Fibroblast of lung (primary cell): ENCODE measurements at regions not wholly inside any gene's neighbourhood (a gene's known extent, or its start where the extent isn't known, plus 50 kb on each side); places are given as distances from the start of the nearest gene placed in this dataset.

ENCODE experiments used
- DNase-seq, 2 donors: peaks; one replicate each; pipeline versions ENCODE4 v3.0.0 to v3.0.0-alpha.2; 2010; ENCODE audit warnings: low read depth in 2 of 2
- H2AFZ ChIP-seq: 2 replicates; pipeline ENCODE4 v1.5.1; 2012; ENCODE audit warnings: low read length, control low read depth, inconsistent platforms
- H3K27ac ChIP-seq: 2 replicates; pipeline ENCODE4 v1.5.1; 2011; ENCODE audit warnings: low read length, control low read depth; ENCODE audit not compliant: insufficient read depth
- H3K27me3 ChIP-seq: 2 replicates; pipeline ENCODE4 v1.5.1; 2011; ENCODE audit warnings: mild to moderate bottlenecking, low read length; ENCODE audit not compliant: control insufficient read depth, insufficient read depth
- H3K36me3 ChIP-seq: 2 replicates; pipeline ENCODE4 v1.5.1; 2011; ENCODE audit warnings: low read length; ENCODE audit not compliant: control insufficient read depth, insufficient read depth
- H3K4me1 ChIP-seq: 2 replicates; pipeline ENCODE4 v1.5.1; 2011; ENCODE audit warnings: low read length; ENCODE audit not compliant: control insufficient read depth, insufficient read depth; ENCODE audit errors: extremely low read depth
- H3K4me2 ChIP-seq: 2 replicates; pipeline ENCODE4 v1.5.1; 2011; ENCODE audit warnings: low read length, control low read depth; ENCODE audit not compliant: insufficient read depth; ENCODE audit errors: extremely low read depth
- H3K4me3 ChIP-seq, 4 experiments: fragments of 200-600 bp in 1 of 4; sonication (generic) in 1 of 4; replicated peaks in 1 of 4; 2 replicates each; pipeline ENCODE4 v1.5.1; 2011 to 2016; ENCODE audit warnings: low read length in 4 of 4, low read depth in 3 of 4, mild to moderate bottlenecking in 3 of 4, control low read depth in 2 of 4, inconsistent platforms in 1 of 4, mixed read lengths in 1 of 4; ENCODE audit not compliant: insufficient read depth in 1 of 4; ENCODE audit errors: control extremely low read depth in 1 of 4
- H3K79me2 ChIP-seq: 2 replicates; pipeline ENCODE4 v1.5.1; 2012; ENCODE audit warnings: mild to moderate bottlenecking, low read length, inconsistent platforms; ENCODE audit not compliant: control insufficient read depth, insufficient read depth
- H3K9ac ChIP-seq: 2 replicates; pipeline ENCODE4 v1.5.1; 2011; ENCODE audit warnings: mild to moderate bottlenecking, low read length, control low read depth; ENCODE audit not compliant: insufficient read depth
- H3K9me3 ChIP-seq: 2 replicates; pipeline ENCODE4 v1.5.1; 2012; ENCODE audit warnings: low read depth, low read length; ENCODE audit not compliant: control insufficient read depth, insufficient read depth
- H4K20me1 ChIP-seq: 2 replicates; pipeline ENCODE4 v1.5.1; 2011; ENCODE audit warnings: low read length; ENCODE audit not compliant: control insufficient read depth, insufficient read depth; ENCODE audit errors: extremely low read depth
- EZH2 ChIP-seq: IDR thresholded peaks from 2 replicates; pipeline ENCODE4 v1.5.1; 2012; ENCODE audit warnings: low read length, control low read depth, mild to moderate bottlenecking; ENCODE audit errors: missing control alignments
- TF ChIP-seq, protein P1 (sequence below), 2 donors: IDR thresholded peaks in 1 of 2; conservative IDR thresholded peaks in 1 of 2; 1 replicate in 1 of 2; 2 replicates in 1 of 2; pipeline ENCODE4 v1.5.1; 2011 to 2012; ENCODE audit warnings: low read length in 2 of 2, control low read depth in 1 of 2, inconsistent platforms in 1 of 2, low read depth in 1 of 2, mild to moderate bottlenecking in 1 of 2

DNA sequence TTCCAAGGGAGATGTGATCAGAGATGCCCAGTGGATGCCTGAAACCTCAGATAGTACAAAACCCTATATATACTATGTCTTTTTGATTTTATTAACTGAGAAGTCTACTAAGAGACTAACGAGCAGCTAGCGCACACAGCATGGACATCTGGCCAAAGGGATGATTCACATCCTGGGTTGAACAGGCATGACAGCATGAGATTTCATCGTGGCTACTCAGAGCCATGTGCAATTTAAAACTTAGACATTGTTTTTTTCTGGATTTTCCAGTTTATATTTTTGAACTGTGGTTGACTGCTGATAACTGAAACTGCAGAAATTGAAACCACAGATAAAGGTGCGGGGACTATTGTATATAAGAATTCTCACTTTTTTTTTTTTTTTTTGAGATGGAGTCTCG lies 2252.9 kb upstream of the AGA start:
- Histone ChIP-seq H3K27ac (no peak overlapping the region), H3K27me3 (no peaks in the 10 kb centered on the region), H3K79me2 (no peaks in the 10 kb centered on the region), H3K9ac (no peak overlapping the region), H3K9me3 (no peaks in the 10 kb centered on the region), H2AFZ (no peak overlapping the region), H3K4me1 (no peaks in the 10 kb centered on the region), H4K20me1 (no peaks in the 10 kb centered on the region), H3K4me3 (no peak overlapping the region), H3K4me2 (no peak overlapping the region), H3K36me3 (no peaks in the 10 kb centered on the region)
- no peak for TF ChIP-seq EZH2
- TF ChIP-seq, protein P1, sequence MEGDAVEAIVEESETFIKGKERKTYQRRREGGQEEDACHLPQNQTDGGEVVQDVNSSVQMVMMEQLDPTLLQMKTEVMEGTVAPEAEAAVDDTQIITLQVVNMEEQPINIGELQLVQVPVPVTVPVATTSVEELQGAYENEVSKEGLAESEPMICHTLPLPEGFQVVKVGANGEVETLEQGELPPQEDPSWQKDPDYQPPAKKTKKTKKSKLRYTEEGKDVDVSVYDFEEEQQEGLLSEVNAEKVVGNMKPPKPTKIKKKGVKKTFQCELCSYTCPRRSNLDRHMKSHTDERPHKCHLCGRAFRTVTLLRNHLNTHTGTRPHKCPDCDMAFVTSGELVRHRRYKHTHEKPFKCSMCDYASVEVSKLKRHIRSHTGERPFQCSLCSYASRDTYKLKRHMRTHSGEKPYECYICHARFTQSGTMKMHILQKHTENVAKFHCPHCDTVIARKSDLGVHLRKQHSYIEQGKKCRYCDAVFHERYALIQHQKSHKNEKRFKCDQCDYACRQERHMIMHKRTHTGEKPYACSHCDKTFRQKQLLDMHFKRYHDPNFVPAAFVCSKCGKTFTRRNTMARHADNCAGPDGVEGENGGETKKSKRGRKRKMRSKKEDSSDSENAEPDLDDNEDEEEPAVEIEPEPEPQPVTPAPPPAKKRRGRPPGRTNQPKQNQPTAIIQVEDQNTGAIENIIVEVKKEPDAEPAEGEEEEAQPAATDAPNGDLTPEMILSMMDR (conservative IDR thresholded peaks at IDR 0.05 in 1 of 2, IDR thresholded peaks at IDR 0.05 in 1 of 2; ENCODE audit: low read depth in 1 of 2, low read length in 2 of 2), result no peak
- peak; percentile 91 to 97 for DNase-seq

DNA sequence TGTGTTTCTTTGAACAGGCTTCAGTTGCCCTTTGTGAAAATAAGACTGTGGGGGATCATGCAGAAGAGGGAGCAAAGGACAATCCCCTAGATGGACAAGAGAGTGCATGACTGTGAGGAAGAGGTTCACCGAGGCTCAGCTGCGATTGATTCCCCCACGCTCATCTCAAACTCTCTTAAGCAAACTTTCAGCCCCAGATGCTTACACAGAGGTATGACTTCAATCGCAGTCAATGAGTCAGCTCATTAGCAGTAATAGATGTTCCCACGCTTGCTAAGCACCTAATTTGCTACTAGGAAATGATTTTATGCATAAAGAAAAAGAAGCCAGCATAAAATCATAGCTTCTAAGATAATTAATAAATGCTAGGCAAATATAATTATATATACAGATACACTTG lies 2256.1 kb upstream of the AGA start:
- Histone ChIP-seq H3K79me2 (no peaks in the 10 kb centered on the region), H4K20me1 (no peaks in the 10 kb centered on the region), H3K4me3 (no peak overlapping the region), H3K36me3 (no peaks in the 10 kb centered on the region), H2AFZ (no peak overlapping the region), H3K27ac (no peak overlapping the region), H3K4me1 (no peaks in the 10 kb centered on the region), H3K9me3 (no peaks in the 10 kb centered on the region), H3K4me2 (no peak overlapping the region), H3K9ac (no peak overlapping the region), H3K27me3 (no peaks in the 10 kb centered on the region)
- peak in 1 of 2 donors; percentile 51 for DNase-seq
- TF ChIP-seq, protein P1 (conservative IDR thresholded peaks at IDR 0.05 in 1 of 2, IDR thresholded peaks at IDR 0.05 in 1 of 2; ENCODE audit: low read depth in 1 of 2, low read length in 2 of 2), result no peak
- no peak for TF ChIP-seq EZH2

DNA sequence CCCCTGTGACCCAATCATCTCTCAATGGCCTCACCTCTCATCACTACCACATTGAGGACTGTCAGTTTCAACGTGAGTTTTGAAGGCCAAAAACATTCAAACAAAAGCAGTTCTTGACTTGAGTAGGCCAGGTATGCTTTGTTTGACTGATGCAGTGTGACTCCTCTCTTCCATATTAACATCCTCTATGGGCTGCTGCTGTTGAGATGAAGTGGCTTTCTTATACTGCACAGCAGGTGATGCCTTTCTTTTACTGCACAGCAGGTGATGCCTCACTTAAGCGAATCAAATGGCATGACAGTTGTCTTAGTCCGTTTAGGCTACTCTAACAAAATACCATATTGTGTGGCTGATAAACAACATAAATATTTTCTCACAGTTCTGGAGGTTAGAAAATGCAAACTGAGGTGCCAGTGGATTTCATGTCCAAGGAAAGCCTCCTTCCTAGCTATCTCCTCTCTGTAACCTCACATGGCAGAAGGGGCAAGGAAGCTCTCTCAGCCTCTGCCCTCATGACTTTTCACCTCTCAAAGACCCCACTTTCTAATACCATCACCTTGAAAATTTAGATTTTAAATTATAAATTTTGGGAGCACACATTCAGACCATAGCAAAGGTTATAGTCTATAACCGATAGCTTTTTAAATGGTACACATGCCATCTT lies 2267.9 kb upstream of the AGA start:
- H3K27ac ChIP-seq, result no peak overlapping the region
- H3K4me1 ChIP-seq, result no peaks in the 10 kb centered on the region
- H3K36me3 ChIP-seq, result no peaks in the 10 kb centered on the region
- no peak overlapping the region for H3K4me2 ChIP-seq
- no peaks in the 10 kb centered on the region for H3K27me3 ChIP-seq
- H2AFZ ChIP-seq, result no peak overlapping the region
- no peaks in the 10 kb centered on the region for H4K20me1 ChIP-seq
- TF ChIP-seq, protein P1 (conservative IDR thresholded peaks at IDR 0.05 in 1 of 2, IDR thresholded peaks at IDR 0.05 in 1 of 2; ENCODE audit: low read depth in 1 of 2, low read length in 2 of 2), result no peak
- TF ChIP-seq EZH2, result no peak
- H3K79me2 ChIP-seq, result no peaks in the 10 kb centered on the region
- no peak overlapping the region for H3K9ac ChIP-seq
- H3K9me3 ChIP-seq, result no peaks in the 10 kb centered on the region
- H3K4me3 ChIP-seq, result no peak overlapping the region
- no peak for DNase-seq
